ENCODE measurements at regions not wholly inside any gene's neighbourhood (a gene's known extent, or its start where the extent isn't known, plus 50 kb on each side); places are given as distances from the start of the nearest gene placed in this dataset.
A peak's percentile ranks its signal among the peaks of the same experiment; 100 is the strongest.

DNA sequence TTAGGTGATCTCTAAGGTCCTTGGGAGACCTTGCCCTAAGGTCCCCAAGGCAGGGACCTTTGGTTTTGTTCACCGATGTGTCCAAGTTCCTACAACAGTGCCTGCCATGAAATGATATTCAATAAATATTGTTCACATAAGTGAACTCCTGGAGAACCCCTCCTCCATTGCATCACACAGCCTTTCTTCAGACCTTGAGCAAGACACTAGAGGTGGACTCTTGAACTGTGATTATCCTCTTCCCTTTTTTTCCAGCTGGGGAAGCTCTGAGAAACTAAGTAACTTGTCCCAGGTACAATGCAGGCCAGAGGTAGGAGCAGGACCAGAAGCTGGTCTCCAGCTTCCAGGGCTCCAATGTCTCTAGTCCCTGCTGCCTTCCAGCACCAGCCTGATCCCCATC is 76.6 kb upstream of the LMO1 start:
- no peak for DNase-seq (ENCODE audit: low read depth in 2 of 2)

DNA sequence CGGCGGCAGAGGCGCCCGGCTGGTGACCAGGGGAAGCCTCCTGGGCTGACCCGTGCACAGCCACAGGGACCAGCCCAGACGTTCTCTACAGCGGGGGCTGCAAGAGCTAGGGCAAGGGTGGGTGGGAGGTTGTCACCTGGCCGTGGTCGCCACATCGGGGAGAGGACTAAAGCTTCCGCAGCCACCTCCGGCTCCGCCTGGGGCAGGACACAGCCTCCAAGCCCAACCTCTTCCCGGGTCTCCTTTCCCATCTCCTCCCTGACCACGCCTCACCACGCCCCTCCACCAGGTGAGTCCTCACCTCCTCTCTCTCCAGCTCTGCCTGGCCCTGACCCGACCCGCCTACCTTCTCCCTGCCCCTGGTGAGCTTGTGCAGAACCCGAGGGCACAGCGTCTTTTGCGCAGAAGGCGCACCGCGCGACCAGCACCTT is 75.9 kb upstream of the LMO1 start:
- no peak for DNase-seq (ENCODE audit: low read depth in 2 of 2)

DNA sequence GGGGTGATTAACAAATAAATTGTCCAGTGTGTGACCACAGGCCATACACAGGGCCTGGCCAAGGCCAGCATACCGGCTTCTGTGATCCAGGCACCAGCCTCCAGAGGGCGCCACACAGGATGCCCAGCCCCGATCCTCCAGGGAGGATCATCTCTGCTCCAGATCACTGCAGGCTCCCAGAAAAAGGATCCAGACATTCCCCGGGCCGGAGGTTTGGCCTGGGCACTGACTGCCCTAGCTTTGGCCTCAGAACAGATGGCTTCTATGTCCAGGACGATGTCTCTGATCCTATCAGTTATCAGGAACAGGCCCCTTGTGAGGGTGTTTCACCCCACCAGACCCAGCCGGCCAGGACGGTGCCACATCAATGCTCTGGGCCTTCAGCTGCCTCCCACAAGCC is 74.5 kb upstream of the LMO1 start:
- DNase-seq (ENCODE audit: low read depth in 2 of 2): peak; percentile 7 to 20

DNA sequence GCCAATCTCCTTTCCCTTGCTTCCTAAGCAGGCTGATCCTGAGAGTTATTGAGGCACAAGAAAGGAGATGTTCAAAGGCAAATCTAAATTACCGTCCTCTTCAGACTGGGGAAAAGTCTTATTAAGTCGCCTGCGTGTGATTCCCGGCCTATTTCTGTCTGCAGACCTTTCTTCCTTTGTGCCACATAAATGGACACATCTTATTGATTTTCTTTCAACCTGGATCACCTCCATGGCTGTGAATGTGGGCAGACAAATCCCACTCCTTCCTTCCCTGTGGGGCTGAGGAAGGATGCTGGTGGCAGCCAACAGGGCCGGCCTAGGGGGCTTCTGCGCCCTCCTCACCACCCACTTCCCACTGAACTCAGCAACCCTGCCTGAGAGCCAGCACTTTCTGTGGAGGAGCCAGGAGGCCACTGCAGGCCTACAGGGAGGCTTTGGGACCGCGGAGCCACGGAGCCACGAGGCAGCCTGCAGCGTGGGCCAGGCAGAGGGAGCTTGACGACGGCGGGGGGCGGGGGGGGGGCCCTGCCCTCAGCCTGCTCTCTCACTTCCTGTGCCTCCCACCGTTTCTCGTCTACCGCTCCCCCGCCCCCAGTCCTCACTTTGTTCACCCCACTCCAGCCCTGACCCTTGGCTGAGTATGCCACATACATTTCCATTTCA is 73.6 kb upstream of the LMO1 start:
- no peak for DNase-seq (ENCODE audit: low read depth in 2 of 2)

DNA sequence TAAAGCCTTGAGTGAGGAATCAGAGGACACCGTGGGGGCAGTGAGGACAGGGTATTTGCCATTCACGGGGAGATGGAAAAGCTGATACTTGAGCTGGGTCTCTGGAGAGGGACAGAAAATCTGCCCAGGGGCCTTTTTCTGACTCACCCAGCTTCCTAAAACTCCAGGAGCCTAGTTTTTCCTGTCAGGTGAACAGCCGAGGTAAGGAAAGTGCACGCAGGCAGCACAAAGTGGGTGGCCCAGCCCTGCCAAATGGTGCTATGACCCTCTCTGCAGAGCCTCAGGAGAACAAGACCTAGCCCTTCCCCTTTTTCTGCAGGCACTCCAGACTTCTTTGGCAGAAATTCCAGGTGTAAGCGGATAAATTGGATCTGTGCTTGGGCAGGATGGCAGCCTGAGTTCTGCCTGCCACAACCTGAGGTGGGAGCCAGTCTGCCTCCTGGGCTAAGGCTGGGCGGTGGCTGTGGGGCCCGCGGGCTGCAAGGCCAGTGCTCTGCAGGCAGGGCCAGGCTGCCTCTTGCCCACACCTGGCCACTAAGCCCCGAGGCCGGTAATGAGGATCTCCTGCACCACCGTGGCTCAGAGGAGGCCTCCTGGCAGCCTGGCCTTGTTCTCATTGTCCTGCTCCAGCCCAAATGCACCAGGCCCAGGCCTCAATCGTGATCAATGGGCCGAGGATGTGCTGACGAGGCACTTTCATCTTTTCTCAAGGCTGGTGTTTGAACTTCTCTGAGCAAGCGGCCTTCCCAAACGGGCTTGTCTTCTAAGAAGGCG is 72.9 kb upstream of the LMO1 start:
- DNase-seq (ENCODE audit: low read depth in 2 of 2): no peak

DNA sequence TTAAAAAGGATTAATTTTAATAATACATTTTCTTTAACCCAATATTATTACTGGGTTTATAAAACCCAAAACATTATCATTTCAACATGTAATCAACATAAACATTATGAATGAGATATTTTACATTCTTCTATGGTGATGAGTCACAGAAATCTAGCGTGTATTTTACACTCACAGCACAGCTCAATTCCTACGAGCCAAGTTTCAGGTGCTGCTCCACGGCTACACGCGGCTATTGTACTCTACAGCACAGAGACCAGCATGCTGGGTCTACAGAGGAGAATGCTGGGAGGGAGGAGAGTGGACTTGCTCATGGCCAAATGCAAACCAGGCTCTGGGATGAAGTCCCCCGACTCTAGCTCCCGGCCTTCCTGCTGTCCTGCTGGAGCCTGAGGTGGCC is 72.0 kb upstream of the LMO1 start:
- no peak for DNase-seq (ENCODE audit: low read depth in 2 of 2)

DNA sequence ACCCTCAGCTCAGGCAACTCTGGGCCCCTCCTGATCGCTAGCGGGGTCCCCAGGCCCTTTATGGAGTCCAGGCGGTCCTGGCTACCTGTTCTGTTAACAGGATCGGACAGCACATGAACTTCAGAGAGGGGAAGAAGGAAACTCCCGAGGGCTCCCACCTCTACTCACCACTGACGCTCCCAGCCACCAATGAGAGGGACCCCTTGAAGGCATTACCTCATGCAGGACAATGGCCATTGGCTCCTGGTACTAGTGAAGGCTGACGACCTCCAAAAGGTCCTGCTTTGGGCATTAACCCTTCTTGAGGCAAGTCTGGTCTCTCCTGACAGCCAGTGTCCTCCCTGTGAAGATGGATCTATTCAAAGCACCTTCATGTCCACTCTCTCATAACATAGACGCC is 71.5 kb upstream of the LMO1 start:
- DNase-seq (ENCODE audit: low read depth in 2 of 2): no peak

DNA sequence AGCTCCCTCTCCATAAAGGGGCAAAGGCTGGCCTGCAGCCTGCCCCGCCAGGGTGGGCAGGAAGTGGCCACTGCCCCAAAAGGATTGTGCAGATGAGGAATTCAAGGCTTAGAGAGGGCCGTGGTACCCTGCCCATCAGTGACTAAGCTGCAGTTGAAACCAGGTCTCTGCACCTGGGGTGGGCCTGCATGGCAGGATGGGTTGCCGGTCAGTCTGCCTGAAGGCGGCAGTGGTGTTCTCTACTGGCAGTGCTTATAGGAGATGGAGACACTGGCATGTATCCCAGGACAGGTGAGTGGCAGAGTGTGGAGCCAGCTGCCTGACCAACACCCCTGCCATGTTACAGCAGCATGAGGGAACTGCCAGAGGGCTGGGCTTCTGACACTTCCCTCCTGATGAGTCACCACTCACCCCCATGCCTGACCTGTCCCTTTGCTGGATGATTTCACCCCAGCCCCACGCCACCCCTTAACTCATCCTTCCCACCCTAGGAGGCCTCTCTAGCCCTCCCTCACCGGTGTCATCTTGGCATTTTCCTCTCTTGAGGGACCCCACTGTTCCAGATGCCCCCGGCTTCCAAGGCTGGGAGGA is 70.2 kb upstream of the LMO1 start:
- no peak for DNase-seq (ENCODE audit: low read depth in 2 of 2)

DNA sequence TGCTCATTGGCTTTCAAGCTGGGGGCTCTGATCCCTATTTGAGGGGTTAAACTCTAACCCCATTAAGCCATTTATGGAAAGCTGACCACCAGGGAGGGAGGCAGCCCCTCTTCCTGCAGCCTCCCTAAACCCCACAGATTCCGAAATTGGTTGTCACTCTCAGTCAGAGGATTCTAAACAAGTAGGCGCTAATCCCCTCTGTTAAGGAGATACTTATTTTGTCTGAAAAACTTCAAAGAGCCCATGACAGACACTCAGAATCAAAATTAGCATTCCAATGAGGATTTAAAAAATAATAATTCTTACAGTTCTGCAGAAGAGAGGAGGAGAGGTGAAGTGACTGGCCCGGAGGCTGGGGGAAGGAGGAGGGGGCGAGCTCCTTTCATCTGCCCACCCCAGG is 69.7 kb upstream of the LMO1 start:
- no peak for DNase-seq (ENCODE audit: low read depth in 2 of 2)

DNA sequence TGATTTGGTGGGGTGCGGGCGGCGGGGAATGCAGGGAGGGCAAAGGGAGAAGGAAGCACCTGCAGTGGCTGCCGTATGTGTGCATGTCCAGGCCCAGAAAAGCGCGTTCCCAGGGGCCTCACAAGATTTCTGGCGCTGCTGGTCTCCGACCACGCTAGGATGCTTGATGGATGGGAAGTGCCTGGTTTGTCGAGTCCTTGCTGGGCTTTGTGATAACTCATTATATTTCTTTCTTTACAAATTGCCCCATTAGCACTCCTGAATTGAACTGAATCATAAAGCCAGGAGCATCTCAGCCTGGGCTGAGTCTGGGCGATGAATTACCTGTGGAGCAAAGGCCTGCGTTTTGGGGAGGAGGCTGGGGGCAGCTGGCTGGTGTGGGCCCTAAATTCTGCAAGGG is 69.2 kb upstream of the LMO1 start:
- no peak for DNase-seq (ENCODE audit: low read depth in 2 of 2)

DNA sequence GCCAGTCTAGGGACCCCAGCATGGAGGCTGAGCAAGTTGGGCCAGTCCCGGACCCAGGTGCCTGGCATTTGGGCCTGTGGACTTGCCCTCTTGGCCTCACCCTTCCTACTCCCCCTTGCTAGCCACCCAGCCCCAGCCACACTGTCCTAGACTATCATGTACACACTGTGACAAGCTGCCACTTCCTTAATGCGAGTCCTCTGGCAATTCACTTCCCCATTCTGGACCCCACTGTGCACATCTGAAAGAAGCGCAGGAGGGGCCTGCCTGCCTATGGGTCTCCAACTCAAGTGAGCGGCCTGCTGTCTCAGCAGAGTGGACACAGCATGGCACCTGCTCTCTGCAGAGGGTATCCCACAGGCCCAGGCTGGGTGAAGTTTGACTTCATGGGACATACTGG is 68.5 kb upstream of the LMO1 start:
- DNase-seq (ENCODE audit: low read depth in 2 of 2): no peak

DNA sequence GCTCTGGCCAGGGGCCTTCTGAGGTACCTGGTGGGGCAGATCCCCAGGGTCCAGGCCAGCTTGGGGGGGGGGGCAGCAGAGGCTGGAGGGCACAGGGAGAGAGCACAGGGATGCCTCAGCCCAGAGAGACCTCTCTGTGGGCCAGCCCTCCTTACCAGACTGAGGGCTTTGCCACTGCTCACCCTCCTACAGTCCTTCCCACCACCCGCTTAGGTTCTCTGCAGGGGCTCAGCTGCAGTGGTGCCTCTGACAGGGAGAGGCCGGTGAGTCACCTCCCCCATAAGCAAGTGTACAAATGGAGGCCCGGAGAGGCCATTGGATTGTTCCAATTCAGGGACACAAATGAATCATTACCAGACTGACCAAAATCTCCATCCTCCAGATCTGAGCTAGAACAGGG is 68.1 kb upstream of the LMO1 start:
- DNase-seq (ENCODE audit: low read depth in 2 of 2): no peak

DNA sequence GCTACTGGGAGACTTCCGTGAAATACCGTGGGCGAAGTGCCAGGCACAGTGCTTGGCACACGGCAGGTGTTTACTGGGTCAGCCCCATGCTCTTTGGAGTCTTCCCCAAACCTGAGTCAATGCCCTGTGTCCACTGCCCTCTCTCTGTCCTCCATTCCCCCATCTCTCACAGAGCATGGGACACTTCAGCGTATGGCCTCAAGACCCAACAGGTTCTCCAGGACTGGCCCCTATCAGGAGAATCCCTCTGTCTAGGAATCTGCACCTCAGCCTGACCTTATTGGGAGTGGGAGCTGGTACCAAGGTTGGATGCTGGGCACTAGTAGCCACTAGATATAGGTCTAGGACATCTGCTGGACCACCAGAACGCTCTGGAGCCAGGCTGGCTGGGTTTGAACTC is 67.2 kb upstream of the LMO1 start:
- DNase-seq (ENCODE audit: low read depth in 2 of 2): no peak

DNA sequence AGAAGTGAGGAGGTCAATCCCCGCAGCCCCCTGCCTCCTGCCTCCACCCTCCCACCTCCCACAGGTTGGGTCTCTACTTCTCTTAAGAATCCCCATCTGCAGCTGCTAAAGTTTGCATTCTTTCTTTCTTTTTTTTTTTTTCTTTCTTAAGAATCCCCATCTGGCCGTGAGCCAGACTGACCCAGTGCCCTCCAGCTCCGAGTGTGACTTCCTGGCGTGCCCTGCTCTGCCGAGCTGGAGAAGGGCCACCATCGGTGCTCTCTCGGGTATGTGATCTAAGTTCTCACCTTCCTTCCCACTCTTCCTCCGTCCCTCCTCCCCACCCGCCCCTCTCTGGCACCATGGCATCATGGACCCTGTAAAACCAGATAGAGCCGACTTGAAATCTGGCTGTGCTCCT is 66.7 kb upstream of the LMO1 start:
- no peak for DNase-seq (ENCODE audit: low read depth in 2 of 2)

DNA sequence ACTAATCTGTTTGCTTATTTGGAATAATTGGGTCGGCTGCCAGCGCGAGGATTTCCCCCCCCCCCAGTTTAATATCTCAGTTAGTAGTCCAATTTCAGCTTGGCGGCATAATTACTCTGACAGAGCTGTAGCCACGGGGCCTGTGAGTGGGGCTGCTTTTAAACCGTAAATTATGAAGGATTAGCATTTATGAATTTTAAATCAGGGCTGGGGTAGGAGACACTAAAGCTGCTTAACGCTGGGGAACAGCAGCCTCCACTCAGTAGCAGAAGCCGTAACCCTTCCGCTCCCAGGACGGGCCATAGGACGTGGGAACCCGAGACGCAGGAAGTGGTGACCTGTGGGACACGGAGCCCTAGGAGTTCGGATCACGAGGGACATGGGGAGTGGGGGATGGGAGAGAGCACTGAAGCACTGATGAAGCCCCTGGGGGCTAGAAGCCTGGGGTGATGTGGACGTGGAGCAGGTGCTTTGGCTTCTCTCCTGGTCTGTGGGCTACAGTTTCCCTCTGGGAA is 66.2 kb upstream of the LMO1 start:
- DNase-seq (ENCODE audit: low read depth in 2 of 2): no peak

DNA sequence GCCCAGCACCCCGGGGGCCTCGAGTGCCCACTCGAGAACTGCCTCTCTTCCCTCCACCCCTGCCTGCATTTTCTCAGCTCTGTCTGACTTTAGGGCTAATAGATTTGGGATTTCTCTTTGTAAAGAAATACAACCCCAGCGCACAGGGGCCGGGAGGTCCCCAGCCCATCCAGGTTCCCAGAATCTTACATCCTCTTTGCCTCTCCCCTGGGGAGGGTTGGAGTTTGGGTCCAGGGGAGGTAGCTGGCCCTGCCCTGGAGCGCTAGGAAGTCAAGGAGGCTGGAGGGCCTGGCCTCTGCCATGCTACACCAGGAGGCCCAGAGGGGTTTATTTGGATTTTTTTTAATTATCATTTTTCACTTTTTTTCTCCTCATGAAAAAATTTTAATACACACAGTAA is 65.7 kb upstream of the LMO1 start:
- no peak for DNase-seq (ENCODE audit: low read depth in 2 of 2)

DNA sequence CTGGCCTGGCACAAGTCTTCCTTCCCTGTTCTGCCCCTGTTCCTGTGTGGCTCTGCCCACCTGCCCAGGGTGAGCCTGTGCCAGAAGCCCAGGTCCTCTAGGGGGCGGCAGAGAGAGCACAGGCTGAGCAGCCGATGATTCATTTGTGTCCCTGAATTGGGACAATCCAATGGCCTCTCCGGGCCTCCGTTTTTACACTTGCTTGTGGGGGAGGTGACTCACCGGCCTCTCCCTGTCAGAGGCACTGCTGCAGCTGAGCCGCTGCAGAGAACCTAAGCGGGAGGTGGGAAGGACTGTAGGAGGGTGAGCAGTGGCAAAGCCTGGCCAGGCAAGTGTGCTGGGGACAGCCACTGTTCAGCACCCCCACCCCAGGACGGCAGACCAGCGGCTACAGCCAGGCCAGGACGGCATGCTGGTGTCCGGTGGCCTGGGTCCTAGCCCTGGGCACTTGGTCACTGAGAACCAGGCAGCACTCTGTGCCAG is 65.2 kb upstream of the LMO1 start:
- DNase-seq (ENCODE audit: low read depth in 2 of 2): peak; percentile 57 to 70

DNA sequence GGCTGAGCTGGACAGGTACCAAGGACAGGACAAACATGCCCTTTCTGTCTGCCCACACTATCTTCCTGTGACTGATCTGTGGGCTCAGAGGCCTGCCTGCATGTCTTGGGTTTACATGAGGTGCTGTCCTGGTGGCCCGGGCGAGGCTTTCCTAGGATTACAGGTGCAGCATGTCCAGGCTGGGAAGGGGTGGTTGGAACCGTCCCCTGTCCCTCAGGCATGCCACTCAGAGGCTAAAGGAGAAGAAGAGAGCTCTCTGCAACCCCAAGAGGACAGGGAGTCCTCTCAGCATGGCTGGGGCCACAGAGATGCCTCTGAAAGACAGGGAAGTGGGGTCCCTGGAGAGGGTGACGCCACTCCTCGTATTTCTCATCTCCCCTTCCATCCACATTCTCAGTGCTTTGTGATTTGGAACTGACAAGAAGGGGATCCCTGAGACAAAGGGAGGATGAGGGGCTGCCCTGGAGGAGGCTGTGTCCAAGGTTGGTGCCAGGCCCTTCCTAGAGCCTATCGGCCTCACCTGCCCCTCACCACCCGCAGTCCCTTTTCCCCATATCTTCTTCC is 64.6 kb upstream of the LMO1 start:
- DNase-seq (ENCODE audit: low read depth in 2 of 2): no peak

DNA sequence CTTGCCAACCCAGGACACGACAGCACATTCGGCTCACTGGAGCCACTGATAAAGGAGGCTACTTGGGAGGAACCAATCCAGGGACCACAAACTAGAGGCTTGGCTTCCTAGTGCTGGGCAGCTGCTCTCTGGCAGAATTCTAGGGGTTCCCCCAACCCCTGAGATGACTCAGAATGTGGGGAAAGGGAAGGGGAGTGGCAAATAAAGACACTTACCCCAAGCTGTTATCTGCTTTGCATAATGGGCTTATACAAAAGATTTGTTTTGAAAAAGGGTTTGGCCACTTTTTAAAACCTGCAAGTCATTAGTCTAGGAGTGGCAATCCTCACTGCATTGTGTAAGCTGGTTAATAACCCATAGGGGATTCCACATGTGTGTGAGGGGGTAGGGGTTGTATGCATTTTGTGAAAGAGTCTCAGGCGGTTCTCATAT is 64.1 kb upstream of the LMO1 start:
- no peak for DNase-seq (ENCODE audit: low read depth in 2 of 2)

DNA sequence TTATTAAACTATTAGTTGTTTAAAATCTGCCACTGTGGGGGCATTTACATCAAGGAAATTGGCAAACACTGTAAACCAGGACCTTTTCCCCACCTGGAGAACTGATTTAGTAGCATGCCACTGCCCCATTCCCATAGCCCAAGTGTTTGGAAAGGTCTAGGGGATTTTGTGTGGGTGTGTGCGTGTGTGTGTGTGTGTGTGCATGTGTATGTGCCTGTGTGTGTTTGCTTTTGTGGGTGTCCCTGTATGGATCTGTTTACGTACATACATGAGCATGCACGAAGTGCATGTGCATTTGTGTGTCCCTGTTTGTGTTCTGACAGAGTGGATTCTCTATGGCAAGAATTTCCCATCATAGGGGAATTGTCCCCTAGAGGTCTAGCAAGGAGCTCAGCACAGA is 62.7 kb upstream of the LMO1 start:
- DNase-seq (ENCODE audit: low read depth in 2 of 2): no peak

DNA sequence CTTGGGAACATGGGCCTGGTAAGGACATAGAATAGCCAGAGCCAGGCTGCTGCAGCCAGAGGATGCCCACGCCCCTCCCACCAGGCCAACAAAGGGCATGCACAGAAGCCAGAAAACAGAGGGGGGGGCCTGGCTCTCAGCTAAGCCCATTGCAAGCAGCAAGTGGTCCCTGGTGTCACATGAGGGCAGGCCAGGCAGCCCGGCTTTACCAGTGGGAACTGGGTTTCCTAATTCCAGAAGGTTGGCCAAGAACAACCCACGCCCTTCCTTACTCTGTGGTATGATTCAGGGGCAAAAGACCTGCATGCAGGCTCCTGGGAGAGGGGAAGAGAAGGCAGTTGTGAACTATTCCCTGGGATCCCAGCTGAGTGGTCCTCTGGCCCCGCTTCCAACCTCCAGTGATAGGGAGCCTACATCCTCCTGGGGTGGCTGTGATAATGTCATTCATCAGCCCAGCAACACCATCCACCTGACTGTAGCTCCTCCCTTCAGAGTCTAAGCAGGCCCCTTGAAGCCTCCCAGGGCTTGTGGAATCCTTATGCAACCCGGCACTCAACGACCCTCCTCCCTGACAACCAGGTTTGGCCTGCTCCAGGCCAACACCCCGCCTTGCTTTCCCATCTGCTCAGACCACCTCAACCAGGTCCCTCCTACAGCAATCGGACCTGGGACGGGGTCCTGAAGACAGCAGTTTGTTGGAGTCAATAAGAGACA is 62.1 kb upstream of the LMO1 start:
- no peak for DNase-seq (ENCODE audit: low read depth in 2 of 2)
